Mesenchymal stem cell (in vitro differentiated cells and primary cell): ENCODE measurements at regions not wholly inside any gene's neighbourhood (a gene's known extent, or its start where the extent isn't known, plus 50 kb on each side); places are given as distances from the start of the nearest gene placed in this dataset.

ENCODE experiments used
- DNase-seq: peaks from one replicate; pipeline ENCODE4 v3.0.0-alpha.2; 2013
- H2AFZ ChIP-seq: one replicate; pipeline ENCODE4 v1.6.1; 2013; ENCODE audit warnings: low read depth, mild to moderate bottlenecking, control low read depth, inconsistent platforms, low read length, moderate library complexity
- H2AK5ac ChIP-seq: 2 replicates; pipeline ENCODE4 v1.6.1; 2013; ENCODE audit warnings: low read length, moderate library complexity, mild to moderate bottlenecking, inconsistent platforms; ENCODE audit not compliant: severe bottlenecking
- H2BK120ac ChIP-seq: one replicate; pipeline ENCODE4 v1.6.1; 2013; ENCODE audit warnings: low read depth, mild to moderate bottlenecking, inconsistent platforms, low read length, moderate library complexity
- H2BK12ac ChIP-seq, 2 experiments: one replicate each; pipeline ENCODE4 v1.6.1; 2013; ENCODE audit warnings: inconsistent platforms in 2 of 2, low read length in 2 of 2, mild to moderate bottlenecking in 2 of 2, moderate library complexity in 2 of 2, control low read depth in 1 of 2
- H2BK15ac ChIP-seq: one replicate; pipeline ENCODE4 v1.6.1; 2013; ENCODE audit warnings: mild to moderate bottlenecking, low read depth, inconsistent platforms; ENCODE audit not compliant: poor library complexity, severe bottlenecking
- H2BK5ac ChIP-seq: 2 replicates; pipeline ENCODE4 v1.6.1; 2013; ENCODE audit warnings: low read depth, mild to moderate bottlenecking, low read length, control low read depth, inconsistent platforms; ENCODE audit not compliant: poor library complexity, severe bottlenecking
- H3K14ac ChIP-seq, 2 experiments: one replicate each; pipeline ENCODE4 v1.6.1; 2013; ENCODE audit warnings: inconsistent platforms in 2 of 2, low read length in 2 of 2, control low read depth in 1 of 2, mild to moderate bottlenecking in 1 of 2, moderate library complexity in 1 of 2
- H3K18ac ChIP-seq, 2 experiments: one replicate each; pipeline ENCODE4 v1.6.1; 2013; ENCODE audit warnings: inconsistent platforms in 2 of 2, low read length in 2 of 2, control low read depth in 1 of 2, low read depth in 1 of 2, mild to moderate bottlenecking in 1 of 2
- H3K23ac ChIP-seq, 2 experiments: one replicate each; pipeline ENCODE4 v1.6.1; 2013; ENCODE audit warnings: inconsistent platforms in 2 of 2, low read length in 2 of 2, mild to moderate bottlenecking in 2 of 2, moderate library complexity in 2 of 2, control low read depth in 1 of 2
- H3K27ac ChIP-seq: 2 replicates; pipeline ENCODE4 v1.5.1; 2013; ENCODE audit warnings: mild to moderate bottlenecking, moderate library complexity, low read length, control low read depth, inconsistent platforms; ENCODE audit not compliant: poor library complexity, severe bottlenecking
- H3K27me3 ChIP-seq, 2 experiments: 2 replicates each; pipeline versions ENCODE4 v1.6.1 to v1.7.0; 2013; ENCODE audit warnings: low read length in 2 of 2, mild to moderate bottlenecking in 2 of 2, moderate library complexity in 2 of 2, control low read depth in 1 of 2, inconsistent platforms in 1 of 2; ENCODE audit not compliant: control insufficient read depth in 1 of 2, insufficient read depth in 1 of 2
- H3K36me3 ChIP-seq, 2 experiments: 2 replicates each; pipeline versions ENCODE4 v1.6.1 to v1.7.0; 2013; ENCODE audit warnings: low read length in 2 of 2, control low read depth in 1 of 2, inconsistent platforms in 1 of 2, low read depth in 1 of 2, mild to moderate bottlenecking in 1 of 2; ENCODE audit not compliant: insufficient read depth in 2 of 2, control insufficient read depth in 1 of 2
- H3K4ac ChIP-seq, 2 experiments: one replicate each; pipeline ENCODE4 v1.6.1; 2013; ENCODE audit warnings: inconsistent platforms in 2 of 2, low read length in 2 of 2, mild to moderate bottlenecking in 2 of 2, moderate library complexity in 2 of 2, control low read depth in 1 of 2, low read depth in 1 of 2
- H3K4me1 ChIP-seq: 2 replicates; pipeline ENCODE4 v1.6.1; 2013; ENCODE audit warnings: low read depth, low read length, control low read depth; ENCODE audit not compliant: control insufficient read depth, insufficient read depth
- H3K4me2 ChIP-seq: 2 replicates; pipeline ENCODE4 v1.6.1; 2013; ENCODE audit warnings: low read length, mild to moderate bottlenecking, inconsistent platforms; ENCODE audit not compliant: poor library complexity, severe bottlenecking
- H3K4me3 ChIP-seq, 2 experiments: 2 replicates each; pipeline versions ENCODE4 v1.5.1 to v1.7.0; 2013; ENCODE audit warnings: low read length in 2 of 2, mild to moderate bottlenecking in 2 of 2, control low read depth in 1 of 2, low read depth in 1 of 2; ENCODE audit not compliant: insufficient read depth in 1 of 2
- H3K79me1 ChIP-seq: replicated peaks from 2 replicates; pipeline ENCODE4 v1.6.1; 2013; ENCODE audit warnings: mild to moderate bottlenecking, control low read depth, low read length, inconsistent platforms; ENCODE audit not compliant: poor library complexity, severe bottlenecking
- H3K9ac ChIP-seq: 2 replicates; pipeline ENCODE4 v1.7.0; 2013; ENCODE audit warnings: mild to moderate bottlenecking, low read length, moderate library complexity
- H3K9me3 ChIP-seq: 2 replicates; pipeline ENCODE4 v1.7.0; 2013; ENCODE audit warnings: mild to moderate bottlenecking, low read length; ENCODE audit not compliant: control insufficient read depth
- H4K8ac ChIP-seq: one replicate; pipeline ENCODE4 v1.6.1; 2013; ENCODE audit warnings: inconsistent platforms, mild to moderate bottlenecking, low read length, moderate library complexity
- H4K91ac ChIP-seq: one replicate; pipeline ENCODE4 v1.6.1; 2013; ENCODE audit warnings: mild to moderate bottlenecking, low read length, inconsistent platforms
- WGBS: methylation state at CpG from one replicate; pipeline ENCODE4 v1.1.7; 2013; ENCODE audit warnings: mixed read lengths; 5-methylcytosine and 5-hydroxymethylcytosine counted together

DNA sequence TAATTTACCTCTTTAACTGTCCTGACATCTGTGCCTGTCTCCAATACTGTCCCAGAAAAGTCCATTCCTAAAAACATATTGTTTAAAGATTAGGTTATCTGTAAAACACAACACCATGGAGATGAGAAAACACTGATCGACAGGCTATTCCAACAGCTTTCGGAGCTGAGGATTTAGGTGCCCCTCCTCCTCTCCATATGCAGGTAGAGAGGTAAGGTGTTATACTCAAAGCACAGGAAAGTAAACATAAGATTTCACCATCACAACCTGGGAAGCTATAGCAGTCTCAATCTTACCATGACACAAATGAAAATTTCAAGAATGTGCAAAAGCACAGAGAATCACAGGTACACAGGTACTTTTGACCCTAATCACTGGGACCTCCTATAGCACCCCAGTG, 60.9 kb upstream of the RASAL2 start:
- no peaks in the 10 kb centered on the region for H3K9me3 ChIP-seq
- H3K14ac ChIP-seq: no peak overlapping the region
- no peak overlapping the region for H2BK120ac ChIP-seq
- 100% methylated on average over 1 of the region's 2 CpGs for whole genome bisulfite sequencing
- no peak overlapping the region for H2AFZ ChIP-seq
- no peak overlapping the region for H2BK5ac ChIP-seq
- H3K79me1 ChIP-seq: no peaks in the 10 kb centered on the region
- no peak overlapping the region for H2AK5ac ChIP-seq
- H3K27me3 ChIP-seq: no peaks in the 10 kb centered on the region
- H3K18ac ChIP-seq: no peak overlapping the region
- H3K4ac ChIP-seq: no peak overlapping the region
- H3K36me3 ChIP-seq: peaks cover 0 to 28% of the 10 kb centered on the region in 2 experiments
- H4K91ac ChIP-seq: no peak overlapping the region
- no peak overlapping the region for H3K4me3 ChIP-seq
- no peaks in the 10 kb centered on the region for H3K4me1 ChIP-seq
- H2BK12ac ChIP-seq: no peak overlapping the region
- DNase-seq: no peak
- H3K4me2 ChIP-seq: no peak overlapping the region
- no peak overlapping the region for H4K8ac ChIP-seq
- no peak overlapping the region for H3K9ac ChIP-seq
- no peak overlapping the region for H2BK15ac ChIP-seq
- no peak overlapping the region for H3K23ac ChIP-seq
- no peak overlapping the region for H3K27ac ChIP-seq

- Histone ChIP-seq H2AFZ (no peak overlapping the region), H3K4me3 (no peak overlapping the region), H3K4ac (no peak overlapping the region), H3K14ac (no peak overlapping the region), H4K91ac (no peak overlapping the region), H2BK15ac (no peak overlapping the region), H3K23ac (no peak overlapping the region), H3K9me3 (no peaks in the 10 kb centered on the region), H2BK12ac (no peak overlapping the region), H3K27ac (no peak overlapping the region), H3K18ac (no peak overlapping the region), H2BK120ac (no peak overlapping the region), H3K4me2 (no peak overlapping the region), H3K79me1 (no peaks in the 10 kb centered on the region), H2BK5ac (no peak overlapping the region), H2AK5ac (no peak overlapping the region), H3K36me3 (peaks cover 0 to 24% of the 10 kb centered on the region in 2 experiments), H3K4me1 (peaks cover 2% of the 10 kb centered on the region), H4K8ac (no peak overlapping the region), H3K27me3 (no peaks in the 10 kb centered on the region), H3K9ac (no peak overlapping the region)
- 63% methylated on average over 2 of the region's 2 CpGs for WGBS
- no peak for DNase-seq
These were observed 59.2 kb upstream of the RASAL2 start for GRCh38 chr1:178034676-178035075.

DNA sequence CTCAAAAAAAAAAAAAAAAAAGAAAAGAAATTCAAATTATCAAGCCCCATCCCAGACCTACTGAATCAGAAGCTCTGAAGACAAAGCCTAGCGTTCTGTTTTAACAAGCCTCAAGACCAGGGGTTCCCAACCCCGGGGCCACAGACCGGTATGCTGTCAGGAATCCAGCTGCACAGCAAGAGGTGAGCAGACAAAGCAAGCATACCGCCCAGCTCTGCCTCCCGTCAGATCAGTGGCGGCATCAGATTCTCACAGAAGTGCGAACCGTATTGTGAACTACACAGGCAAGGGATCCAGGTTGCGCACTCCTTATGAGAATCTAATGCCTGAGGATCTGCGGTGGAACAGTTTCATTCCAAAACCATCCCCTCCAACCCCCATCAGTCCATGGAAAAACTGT, 57.8 kb upstream of the RASAL2 start:
- no peak overlapping the region for H3K4ac ChIP-seq
- no peak overlapping the region for H2BK15ac ChIP-seq
- H3K4me3 ChIP-seq: no peak overlapping the region
- DNase-seq: no peak
- 95% methylated on average over 10 of the region's 10 CpGs for WGBS
- no peaks in the 10 kb centered on the region for H3K9me3 ChIP-seq
- H4K91ac ChIP-seq: no peak overlapping the region
- H3K18ac ChIP-seq: no peak overlapping the region
- H2BK5ac ChIP-seq: peak overlapping the region; percentile 26
- no peak overlapping the region for H2BK120ac ChIP-seq
- no peak overlapping the region for H3K23ac ChIP-seq
- no peak overlapping the region for H3K14ac ChIP-seq
- H4K8ac ChIP-seq: no peak overlapping the region
- H3K4me1 ChIP-seq: peaks cover 2% of the 10 kb centered on the region
- H2AFZ ChIP-seq: no peak overlapping the region
- peak overlapping the region; percentile 26 for H2AK5ac ChIP-seq
- H3K9ac ChIP-seq: no peak overlapping the region
- no peak overlapping the region for H3K4me2 ChIP-seq
- H3K27me3 ChIP-seq: no peaks in the 10 kb centered on the region
- no peak overlapping the region for H2BK12ac ChIP-seq
- H3K27ac ChIP-seq: no peak overlapping the region
- H3K36me3 ChIP-seq: peaks cover 0 to 11% of the 10 kb centered on the region in 2 experiments
- H3K79me1 ChIP-seq: no peaks in the 10 kb centered on the region

DNA sequence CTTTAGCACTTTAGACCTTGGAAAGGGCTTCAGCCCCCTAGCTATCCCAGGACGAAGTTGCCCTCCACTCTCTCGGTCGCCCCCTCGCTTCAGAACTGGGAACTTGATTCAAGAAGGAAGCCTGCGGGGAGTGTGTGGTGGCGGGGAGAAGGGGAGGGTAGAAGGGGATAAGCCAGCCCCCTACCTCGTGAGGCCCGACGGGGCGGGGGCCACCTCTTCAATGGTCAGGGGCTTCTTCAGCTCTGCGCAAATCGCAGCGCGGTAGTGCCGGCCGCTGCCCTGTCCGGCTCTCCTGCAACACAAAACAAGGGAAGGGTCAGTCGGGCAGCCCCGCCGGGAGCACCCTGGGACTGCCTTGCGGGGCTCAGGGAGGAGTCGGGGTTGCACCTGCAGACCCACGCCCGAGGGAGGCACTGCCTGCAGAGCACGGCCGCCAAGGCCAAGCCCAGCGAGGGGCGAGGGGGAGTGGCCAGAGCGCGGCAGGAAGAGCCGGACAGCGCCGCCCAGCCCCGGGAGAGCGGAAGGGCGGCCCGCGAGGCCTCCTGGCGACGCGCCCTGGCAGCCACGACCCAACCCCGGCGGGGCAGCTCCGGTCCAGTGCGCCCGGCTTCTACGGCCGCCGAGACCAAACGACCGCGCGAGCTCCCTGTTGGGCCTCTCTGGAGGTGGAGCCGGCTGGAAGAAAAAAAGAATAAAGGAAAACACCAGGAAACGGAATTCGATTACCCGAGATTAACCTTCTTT, 56.2 kb upstream of the RASAL2 start:
- H3K27ac ChIP-seq: no peak overlapping the region
- H2BK12ac ChIP-seq: no peak overlapping the region
- WGBS: 13% methylated on average over 57 of the region's 58 CpGs
- H2BK120ac ChIP-seq: peak overlapping the region; percentile 52
- peaks cover 0 to 6% of the 10 kb centered on the region in 2 experiments for H3K36me3 ChIP-seq
- H3K23ac ChIP-seq: no peak overlapping the region
- peak overlapping the region; percentile 64 for H4K91ac ChIP-seq
- peak overlapping the region; percentile 81 for H2AFZ ChIP-seq
- H3K4me3 ChIP-seq: peak overlapping the region; percentile 16 to 84
- peak overlapping the region; percentile 52 for H3K4me2 ChIP-seq
- H4K8ac ChIP-seq: peak overlapping the region; percentile 81
- peak overlapping the region in 1 of 2 experiments; percentile 13 for H3K4ac ChIP-seq
- peak; percentile 71 for DNase-seq
- no peaks in the 10 kb centered on the region for H3K27me3 ChIP-seq
- no peaks in the 10 kb centered on the region for H3K9me3 ChIP-seq
- H3K4me1 ChIP-seq: peaks cover 2% of the 10 kb centered on the region
- peak overlapping the region; percentile 70 for H2BK15ac ChIP-seq
- H3K9ac ChIP-seq: peak overlapping the region; percentile 94
- H3K14ac ChIP-seq: no peak overlapping the region
- H2BK5ac ChIP-seq: no peak overlapping the region
- H3K18ac ChIP-seq: peak overlapping the region; percentile 15 to 64
- no peaks in the 10 kb centered on the region for H3K79me1 ChIP-seq
- no peak overlapping the region for H2AK5ac ChIP-seq
